ENCODE measurements at regions not wholly inside any gene's neighbourhood (a gene's known extent, or its start where the extent isn't known, plus 50 kb on each side); places are given as distances from the start of the nearest gene placed in this dataset.

DNA sequence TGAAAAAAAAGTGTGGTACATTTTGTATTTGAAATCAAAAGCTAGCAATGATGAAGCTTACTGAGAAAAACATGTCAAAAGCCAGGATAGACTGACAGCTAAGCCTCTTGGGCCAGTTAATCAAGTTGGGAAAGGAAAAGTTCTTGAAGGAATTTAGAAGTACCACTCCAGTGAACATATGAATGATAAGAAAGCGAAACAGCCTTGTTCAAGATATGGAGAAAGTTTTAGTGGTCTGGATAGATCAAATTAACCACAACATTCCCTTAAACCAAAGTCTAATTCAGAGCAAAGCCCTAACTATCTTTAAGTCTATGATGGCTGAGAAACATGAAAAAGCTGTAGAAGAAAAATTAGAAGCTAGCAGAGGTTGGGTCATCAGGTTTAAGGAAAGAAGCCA, 268.3 kb downstream of the PDHA2 start:
- TF ChIP-seq, protein P1, sequence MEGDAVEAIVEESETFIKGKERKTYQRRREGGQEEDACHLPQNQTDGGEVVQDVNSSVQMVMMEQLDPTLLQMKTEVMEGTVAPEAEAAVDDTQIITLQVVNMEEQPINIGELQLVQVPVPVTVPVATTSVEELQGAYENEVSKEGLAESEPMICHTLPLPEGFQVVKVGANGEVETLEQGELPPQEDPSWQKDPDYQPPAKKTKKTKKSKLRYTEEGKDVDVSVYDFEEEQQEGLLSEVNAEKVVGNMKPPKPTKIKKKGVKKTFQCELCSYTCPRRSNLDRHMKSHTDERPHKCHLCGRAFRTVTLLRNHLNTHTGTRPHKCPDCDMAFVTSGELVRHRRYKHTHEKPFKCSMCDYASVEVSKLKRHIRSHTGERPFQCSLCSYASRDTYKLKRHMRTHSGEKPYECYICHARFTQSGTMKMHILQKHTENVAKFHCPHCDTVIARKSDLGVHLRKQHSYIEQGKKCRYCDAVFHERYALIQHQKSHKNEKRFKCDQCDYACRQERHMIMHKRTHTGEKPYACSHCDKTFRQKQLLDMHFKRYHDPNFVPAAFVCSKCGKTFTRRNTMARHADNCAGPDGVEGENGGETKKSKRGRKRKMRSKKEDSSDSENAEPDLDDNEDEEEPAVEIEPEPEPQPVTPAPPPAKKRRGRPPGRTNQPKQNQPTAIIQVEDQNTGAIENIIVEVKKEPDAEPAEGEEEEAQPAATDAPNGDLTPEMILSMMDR (conservative IDR thresholded peaks at IDR 0.05; ENCODE audit: low read length) = no peak
- DNase-seq (ENCODE audit: low read depth) = no peak

DNA sequence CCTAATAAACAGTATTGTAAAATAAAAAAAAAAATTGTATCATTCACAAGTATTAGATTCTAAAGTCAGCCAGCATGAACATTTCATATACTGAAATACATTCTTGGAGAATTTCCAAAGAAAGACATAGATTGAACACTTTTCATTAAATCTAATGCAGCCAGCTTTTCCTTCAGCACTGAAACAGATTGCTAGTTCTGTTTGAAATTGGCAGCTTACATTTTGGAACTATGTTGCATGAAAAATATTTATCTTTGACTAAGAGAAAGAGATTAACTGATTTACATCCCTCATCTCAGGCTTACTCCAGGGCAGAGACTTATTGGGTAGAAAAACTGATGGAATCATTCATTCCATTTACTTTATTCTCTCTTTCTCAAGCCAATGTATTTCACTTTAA, 272.7 kb downstream of the PDHA2 start:
- DNase-seq (ENCODE audit: low read depth) = no peak
- no peak overlapping the region for H3K4me3 ChIP-seq (ENCODE audit: low read length)
- TF ChIP-seq, protein P1 (conservative IDR thresholded peaks at IDR 0.05; ENCODE audit: low read length) = no peak

More for the DNA sequence above, 268.3 kb downstream of the PDHA2 start:
- no peak overlapping the region for H3K4me3 ChIP-seq (ENCODE audit: low read length)

DNA sequence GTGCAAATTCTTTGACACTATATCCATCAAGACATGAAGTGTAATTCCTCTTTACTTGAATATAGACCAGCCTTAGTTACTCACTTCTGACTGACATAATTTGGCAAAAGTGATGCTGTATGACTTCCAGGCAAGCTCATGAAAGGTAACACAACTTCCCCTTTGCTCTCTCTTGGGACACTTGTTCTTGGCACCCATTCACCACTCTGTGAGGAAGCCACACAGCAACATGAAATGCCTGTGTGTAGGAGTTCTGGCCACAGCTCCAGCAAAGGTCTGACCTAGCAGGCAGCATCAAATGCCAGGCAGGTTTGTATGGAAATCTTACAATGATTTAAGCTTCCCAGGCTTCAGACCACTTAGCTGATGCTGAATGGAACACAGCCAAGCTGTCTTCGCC, 280.3 kb downstream of the PDHA2 start:
- DNase-seq (ENCODE audit: low read depth) = no peak
- TF ChIP-seq, protein P1 (conservative IDR thresholded peaks at IDR 0.05; ENCODE audit: low read length) = no peak
- H3K4me3 ChIP-seq (ENCODE audit: low read length) = no peak overlapping the region

DNA sequence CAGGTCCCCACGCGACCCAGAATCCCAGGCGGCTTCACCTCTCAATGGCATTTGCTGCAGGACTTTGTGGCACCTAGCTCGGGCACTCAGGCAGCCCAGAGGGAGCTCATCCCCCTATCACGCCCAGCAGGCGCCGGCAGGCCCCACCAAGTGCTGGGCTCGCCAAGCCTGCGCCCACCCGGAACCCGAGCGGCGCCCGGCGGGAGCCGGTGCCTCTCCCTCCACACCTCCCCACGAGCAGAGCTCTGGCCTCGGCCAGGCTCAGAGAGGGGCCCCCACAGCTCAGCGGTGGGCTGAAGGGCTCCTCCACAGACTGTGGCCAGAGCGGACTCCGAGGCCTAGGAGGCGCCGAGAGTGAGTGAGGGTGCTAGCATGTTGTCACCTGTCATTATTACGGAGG, 286.3 kb downstream of the PDHA2 start:
- DNase-seq (ENCODE audit: low read depth) = no peak
- TF ChIP-seq, protein P1 (conservative IDR thresholded peaks at IDR 0.05; ENCODE audit: low read length) = no peak
- H3K4me3 ChIP-seq (ENCODE audit: low read length) = no peak overlapping the region

DNA sequence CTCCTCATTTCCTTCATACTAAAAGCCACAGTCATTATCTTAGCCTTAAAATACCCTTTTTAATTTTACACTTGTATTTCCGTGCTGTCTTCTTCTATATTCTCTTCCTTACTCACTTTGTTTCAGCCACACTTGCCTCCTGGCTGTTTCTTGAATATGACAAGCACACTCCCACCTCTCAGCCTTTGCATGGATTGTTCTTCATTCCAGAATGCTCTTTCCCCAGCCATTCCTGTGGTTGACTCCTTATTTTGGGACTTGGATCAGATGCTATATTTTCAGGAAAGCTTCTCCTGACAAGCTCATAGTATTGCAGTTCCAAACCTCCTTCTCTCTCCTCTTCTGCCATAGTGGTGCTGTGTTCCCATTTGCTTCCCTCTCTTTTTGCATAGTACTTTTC, 291.3 kb downstream of the PDHA2 start:
- no peak for DNase-seq (ENCODE audit: low read depth)
- TF ChIP-seq, protein P1 (conservative IDR thresholded peaks at IDR 0.05; ENCODE audit: low read length) = no peak
- H3K4me3 ChIP-seq (ENCODE audit: low read length) = no peak overlapping the region

DNA sequence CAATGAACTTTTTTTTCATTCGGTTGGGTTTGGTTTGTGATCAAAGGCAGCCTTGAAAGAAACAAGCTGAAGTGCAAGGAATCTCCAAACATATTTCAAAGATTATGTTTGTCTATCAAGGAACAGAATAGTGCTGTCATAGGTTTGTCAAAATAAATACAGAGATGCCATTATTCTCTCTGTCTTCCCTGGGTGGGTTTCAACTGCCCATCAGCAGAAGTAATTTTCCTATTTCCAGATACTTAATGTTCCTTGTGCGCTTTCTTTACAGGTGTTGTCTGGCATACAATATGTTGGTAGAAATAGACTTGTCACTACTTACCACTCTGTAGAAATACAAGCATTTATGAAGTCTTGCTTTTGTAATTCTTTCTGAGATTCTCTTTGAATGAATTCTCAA, 294.9 kb downstream of the PDHA2 start:
- TF ChIP-seq, protein P1 (conservative IDR thresholded peaks at IDR 0.05; ENCODE audit: low read length) = no peak
- DNase-seq (ENCODE audit: low read depth) = no peak

DNA sequence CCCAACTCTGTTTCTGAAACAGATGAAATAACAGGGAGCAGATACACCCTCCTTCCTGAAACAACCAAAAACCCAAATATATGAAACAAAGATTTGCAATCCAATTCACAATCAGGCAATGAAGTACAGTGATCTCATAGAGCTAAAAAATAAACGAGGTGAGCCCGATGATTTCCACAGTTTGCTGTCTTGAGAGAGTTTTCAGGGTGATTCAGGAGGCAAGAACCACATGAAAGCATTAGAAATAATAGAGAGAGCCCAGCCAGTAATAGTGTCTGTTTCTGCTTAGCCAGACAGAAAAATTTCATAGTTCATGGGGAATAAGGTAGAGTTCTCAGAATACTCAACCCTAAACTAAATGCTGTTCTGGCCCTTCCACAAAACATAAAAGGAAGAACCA, 296.2 kb downstream of the PDHA2 start:
- DNase-seq (ENCODE audit: low read depth) = no peak
- TF ChIP-seq, protein P1 (conservative IDR thresholded peaks at IDR 0.05; ENCODE audit: low read length) = no peak
- H3K4me3 ChIP-seq (ENCODE audit: low read length) = no peak overlapping the region

More for the DNA sequence above, 294.9 kb downstream of the PDHA2 start:
- no peak overlapping the region for H3K4me3 ChIP-seq (ENCODE audit: low read length)
